ENCODE measurements at regions not wholly inside any gene's neighbourhood (a gene's known extent, or its start where the extent isn't known, plus 50 kb on each side); places are given as distances from the start of the nearest gene placed in this dataset.
"Not testable (repeated sequence)": the region's sequence is repeated elsewhere in the genome, so short reads cannot be mapped to it uniquely, and the experiment has no call there.

DNA sequence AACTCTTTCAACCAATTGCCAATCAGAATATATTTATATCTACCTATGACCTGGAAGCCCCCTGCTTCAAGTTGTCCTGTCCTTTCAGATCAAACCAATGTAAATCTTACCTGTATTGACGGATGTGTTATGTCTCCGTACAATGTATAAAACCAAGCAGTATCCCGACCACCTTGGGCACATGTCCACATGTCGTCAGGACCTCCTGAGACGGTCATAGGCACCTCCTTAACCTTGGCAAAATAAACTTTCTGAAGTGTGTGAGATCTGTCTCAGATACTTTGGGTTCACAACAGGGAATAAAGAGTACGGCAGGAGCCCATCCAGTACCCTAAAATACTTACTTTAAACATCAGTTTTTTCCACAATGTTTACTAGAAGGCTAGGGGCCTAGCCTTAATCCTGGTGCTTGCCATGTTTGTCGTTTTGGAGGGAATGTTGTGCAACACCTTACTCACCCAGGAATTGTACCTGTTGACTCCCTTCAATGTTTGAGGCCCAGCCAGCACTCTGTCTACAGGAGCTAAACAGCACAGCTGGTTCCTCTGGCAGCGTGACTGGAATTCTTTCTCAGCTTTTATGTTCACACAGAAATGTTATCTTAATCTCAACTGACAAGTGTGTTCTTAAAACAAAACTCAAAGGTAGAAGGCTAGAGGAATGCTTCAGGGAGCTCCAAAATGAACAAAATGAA, 90.8 kb upstream of the USP25 start:
- H2AFZ ChIP-seq (ENCODE audit: insufficient read depth, low read depth, low read length, poor library complexity, severe bottlenecking): no peak overlapping the region
- Mint-ChIP-seq H3K9me3 (peaks cover 0 to 8% (median 6%) of the 10 kb centered on the region in 7 donors), H3K36me3 (no peaks in the 10 kb centered on the region), H3K27me3 (ENCODE audit: low read depth in 3 of 3) (peaks cover 0 to 3% (median 0%) of the 10 kb centered on the region in 3 donors), H3K4me1 (no peaks in the 10 kb centered on the region), H3K27ac (peak overlapping the region in 1 of 7 donors; percentile 1), H3K4me3 (no peak overlapping the region)
- no peak overlapping the region for H3K4me2 ChIP-seq (replicated peaks; ENCODE audit: extremely low read depth, low read length, poor library complexity, severe bottlenecking)
- no peak overlapping the region for H3K27ac ChIP-seq (ENCODE audit: low read depth in 1 of 2, low read length in 2 of 2)
- no peaks in the 10 kb centered on the region for H4K20me1 ChIP-seq (ENCODE audit: insufficient read depth, low read length)
- intact Hi-C loops (cut with micrococcal nuclease): no loop called here
- no peaks in the 10 kb centered on the region for H3K4me1 ChIP-seq (ENCODE audit: control insufficient read depth in 1 of 2, insufficient read depth in 2 of 2, low read length in 2 of 2)
- no peaks in the 10 kb centered on the region for H3K9me3 ChIP-seq (replicated peaks in 1 of 2; ENCODE audit: control insufficient read depth in 1 of 2, insufficient read depth in 1 of 2, low read length in 2 of 2)
- no peak overlapping the region for H3K4me3 ChIP-seq (replicated peaks in 1 of 3; ENCODE audit: low read depth in 2 of 3, low read length in 3 of 3)
- no peak overlapping the region for H3K9ac ChIP-seq (ENCODE audit: insufficient read depth, low read length, poor library complexity, severe bottlenecking)
- WGBS (ENCODE audit: insufficient coverage): 93% methylated on average over 6 of the region's 8 CpGs
- H3K27me3 ChIP-seq (ENCODE audit: control insufficient read depth in 2 of 2, insufficient read depth in 2 of 2, low read length in 2 of 2): no peaks in the 10 kb centered on the region
- DNase-seq: no peak
- no peaks in the 10 kb centered on the region for H3K79me2 ChIP-seq (ENCODE audit: insufficient read depth, low read length)
- TF ChIP-seq, protein P1, sequence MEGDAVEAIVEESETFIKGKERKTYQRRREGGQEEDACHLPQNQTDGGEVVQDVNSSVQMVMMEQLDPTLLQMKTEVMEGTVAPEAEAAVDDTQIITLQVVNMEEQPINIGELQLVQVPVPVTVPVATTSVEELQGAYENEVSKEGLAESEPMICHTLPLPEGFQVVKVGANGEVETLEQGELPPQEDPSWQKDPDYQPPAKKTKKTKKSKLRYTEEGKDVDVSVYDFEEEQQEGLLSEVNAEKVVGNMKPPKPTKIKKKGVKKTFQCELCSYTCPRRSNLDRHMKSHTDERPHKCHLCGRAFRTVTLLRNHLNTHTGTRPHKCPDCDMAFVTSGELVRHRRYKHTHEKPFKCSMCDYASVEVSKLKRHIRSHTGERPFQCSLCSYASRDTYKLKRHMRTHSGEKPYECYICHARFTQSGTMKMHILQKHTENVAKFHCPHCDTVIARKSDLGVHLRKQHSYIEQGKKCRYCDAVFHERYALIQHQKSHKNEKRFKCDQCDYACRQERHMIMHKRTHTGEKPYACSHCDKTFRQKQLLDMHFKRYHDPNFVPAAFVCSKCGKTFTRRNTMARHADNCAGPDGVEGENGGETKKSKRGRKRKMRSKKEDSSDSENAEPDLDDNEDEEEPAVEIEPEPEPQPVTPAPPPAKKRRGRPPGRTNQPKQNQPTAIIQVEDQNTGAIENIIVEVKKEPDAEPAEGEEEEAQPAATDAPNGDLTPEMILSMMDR (IDR thresholded peaks at IDR 0.05): no peak
- no peaks in the 10 kb centered on the region for H3K36me3 ChIP-seq (replicated peaks in 1 of 2; ENCODE audit: control insufficient read depth in 1 of 2, insufficient read depth in 2 of 2, low read length in 2 of 2)

DNA sequence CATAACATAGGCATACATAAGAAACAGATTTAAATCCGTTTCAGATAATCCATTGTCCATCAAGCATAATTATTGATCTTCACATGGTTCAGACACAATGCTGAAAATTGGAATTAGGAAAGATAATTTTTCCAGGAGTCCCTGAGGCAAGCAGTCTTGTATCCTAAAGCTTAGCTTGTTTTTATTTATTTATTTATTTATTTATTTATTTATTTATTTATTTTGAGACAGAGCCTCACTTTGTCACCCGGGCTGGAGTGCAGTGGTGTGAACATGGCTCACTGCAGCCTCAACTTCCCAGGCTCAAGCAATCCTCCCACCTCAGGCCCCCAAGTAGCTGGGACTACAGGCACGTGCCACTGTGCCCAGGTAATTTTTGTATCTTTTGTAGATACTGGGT, 89.7 kb upstream of the USP25 start:
- H3K79me2 ChIP-seq (ENCODE audit: insufficient read depth, low read length); H3K27me3 ChIP-seq (ENCODE audit: control insufficient read depth in 2 of 2, insufficient read depth in 2 of 2, low read length in 2 of 2); DNase-seq; H3K36me3 Mint-ChIP-seq; H3K27me3 Mint-ChIP-seq (ENCODE audit: low read depth in 3 of 3); H3K36me3 ChIP-seq (replicated peaks in 1 of 2; ENCODE audit: control insufficient read depth in 1 of 2, insufficient read depth in 2 of 2, low read length in 2 of 2); H3K9me3 Mint-ChIP-seq; H3K9ac ChIP-seq (ENCODE audit: insufficient read depth, low read length, poor library complexity, severe bottlenecking); H3K4me1 ChIP-seq (ENCODE audit: control insufficient read depth in 1 of 2, insufficient read depth in 2 of 2, low read length in 2 of 2); H3K4me3 ChIP-seq (replicated peaks in 1 of 3; ENCODE audit: low read depth in 2 of 3, low read length in 3 of 3); H3K4me2 ChIP-seq (replicated peaks; ENCODE audit: extremely low read depth, low read length, poor library complexity, severe bottlenecking); H4K20me1 ChIP-seq (ENCODE audit: insufficient read depth, low read length); H3K4me3 Mint-ChIP-seq; intact Hi-C loops (cut with micrococcal nuclease); H3K9me3 ChIP-seq (replicated peaks in 1 of 2; ENCODE audit: control insufficient read depth in 1 of 2, insufficient read depth in 1 of 2, low read length in 2 of 2); H3K27ac Mint-ChIP-seq; H3K27ac ChIP-seq (ENCODE audit: low read depth in 1 of 2, low read length in 2 of 2); H3K4me1 Mint-ChIP-seq; H2AFZ ChIP-seq (ENCODE audit: insufficient read depth, low read depth, low read length, poor library complexity, severe bottlenecking): not testable (repeated sequence)
- WGBS (ENCODE audit: insufficient coverage): 100% methylated on average over 1 of the region's 3 CpGs

Data from CD14-positive monocyte (primary cell).